SK-N-SH (cell line): ENCODE measurements at regions not wholly inside any gene's neighbourhood (a gene's known extent, or its start where the extent isn't known, plus 50 kb on each side); places are given as distances from the start of the nearest gene placed in this dataset.
A peak's percentile ranks its signal among the peaks of the same experiment; 100 is the strongest.

Source experiments
- CTCF ChIA-PET: fragments of 300-600, 350-600 bp; formaldehyde crosslinking; extraction: SDS; loops from one replicate; lab custom pipeline; 2021; lab: Yijun Ruan, JAX
- POLR2A ChIA-PET: fragments of 350-600 bp; sonication (Branson Sonifier 250); formaldehyde crosslinking; extraction: SDS; loops from one replicate; lab custom pipeline; 2020; ENCODE audit warnings: antibody characterized with exemption, inconsistent platforms; lab: Yijun Ruan, JAX
- DNase-seq: peaks from one replicate; pipeline ENCODE4 v3.0.0; 2012
- H2AFZ ChIP-seq: fragments of 200-600 bp; sonication (generic); 2 replicates; pipeline ENCODE4 v1.8.1; 2016; ENCODE audit warnings: antibody characterized with exemption, mild to moderate bottlenecking, low read depth
- H3F3A ChIP-seq: fragments of 200-600 bp; sonication (generic); replicated peaks from 2 replicates; pipeline ENCODE3; 2016; ENCODE audit warnings: antibody characterized with exemption, mild to moderate bottlenecking; ENCODE audit not compliant: insufficient read depth
- H3K27ac ChIP-seq, 2 experiments: fragments of 200-500 bp in 1 of 2; fragments of 200-600 bp in 1 of 2; sonication (Bioruptor generic) in 1 of 2; sonication (generic), shearing (Covaris generic) in 1 of 2; 2 replicates each; pipeline versions ENCODE4 v1.5.1 to v1.6.1; 2014 to 2016; ENCODE audit warnings: low read depth in 2 of 2, inconsistent platforms in 1 of 2, low read length in 1 of 2, mild to moderate bottlenecking in 1 of 2, mixed read lengths in 1 of 2
- H3K27me3 ChIP-seq: fragments of 200-600 bp; sonication (generic), shearing (Covaris generic); 2 replicates; pipeline ENCODE4 v1.6.1; 2016; ENCODE audit warnings: mixed run types; ENCODE audit not compliant: insufficient read depth
- H3K36me3 ChIP-seq, 2 experiments: fragments of 200-500 bp in 1 of 2; fragments of 200-600 bp in 1 of 2; sonication (Bioruptor generic) in 1 of 2; sonication (generic) in 1 of 2; replicated peaks in 1 of 2; 2 replicates each; pipeline versions ENCODE3 to v1.5.1; 2014 to 2016; ENCODE audit warnings: low read length in 1 of 2, mild to moderate bottlenecking in 1 of 2; ENCODE audit not compliant: insufficient read depth in 2 of 2, control insufficient read depth in 1 of 2
- H3K4me1 ChIP-seq, 2 experiments: fragments of 200-500 bp in 1 of 2; fragments of 200-600 bp in 1 of 2; sonication (Bioruptor generic) in 1 of 2; sonication (generic), shearing (Covaris generic) in 1 of 2; 2 replicates each; pipeline versions ENCODE4 v1.5.1 to v1.6.1; 2014 to 2016; ENCODE audit warnings: low read depth in 1 of 2, low read length in 1 of 2, mixed run types in 1 of 2; ENCODE audit not compliant: insufficient read depth in 2 of 2, control insufficient read depth in 1 of 2
- H3K4me2 ChIP-seq: fragments of 200-600 bp; sonication (generic), shearing (Covaris generic); 2 replicates; pipeline ENCODE4 v1.6.1; 2017; ENCODE audit warnings: mixed run types
- H3K4me3 ChIP-seq, 2 experiments: fragments of 200-500 bp in 1 of 2; fragments of 200-600 bp in 1 of 2; sonication (Bioruptor generic) in 1 of 2; sonication (generic), shearing (Covaris generic) in 1 of 2; 2 replicates each; pipeline versions ENCODE4 v1.5.1 to v1.8.1; 2014 to 2016; ENCODE audit warnings: low read depth in 2 of 2, inconsistent platforms in 1 of 2, low read length in 1 of 2, mild to moderate bottlenecking in 1 of 2, mixed read lengths in 1 of 2, moderate library complexity in 1 of 2
- H3K79me2 ChIP-seq: fragments of 200-600 bp; sonication (generic); 2 replicates; pipeline ENCODE4 v1.8.1; 2017; ENCODE audit warnings: mild to moderate bottlenecking; ENCODE audit not compliant: insufficient read depth
- H3K9ac ChIP-seq: fragments of 200-600 bp; sonication (generic); 2 replicates; pipeline ENCODE4 v1.6.1; 2017; ENCODE audit warnings: mixed run types
- H3K9me2 ChIP-seq: fragments of 200-600 bp; sonication (generic); 2 replicates; pipeline ENCODE4 v1.6.1; 2017; ENCODE audit warnings: mixed run types
- H3K9me3 ChIP-seq: fragments of 200-600 bp; sonication (generic); 2 replicates; pipeline ENCODE4 v1.6.1; 2017; ENCODE audit warnings: mixed run types, mild to moderate bottlenecking, moderate library complexity
- H4K20me1 ChIP-seq: fragments of 200-600 bp; sonication (generic); 2 replicates; pipeline ENCODE4 v1.6.1; 2017; ENCODE audit warnings: mild to moderate bottlenecking, mixed run types; ENCODE audit not compliant: insufficient read depth
- CHD2 ChIP-seq: fragments of 150-350 bp; IDR thresholded peaks from 2 replicates; pipeline ENCODE4 v1.6.1; 2018; ENCODE audit warnings: low read length; ENCODE audit not compliant: partially characterized antibody
- CTCF ChIP-seq: fragments of 200-600 bp; sonication (generic); IDR thresholded peaks from 2 replicates; pipeline ENCODE4 v1.6.1; 2017; ENCODE audit warnings: antibody characterized with exemption, mild to moderate bottlenecking, moderate library complexity
- FOSL2 ChIP-seq: IDR thresholded peaks from 2 replicates; pipeline ENCODE4 v1.4.0; 2012; ENCODE audit warnings: low read depth, mild to moderate bottlenecking, moderate library complexity, borderline replicate concordance
- FOXM1 ChIP-seq: IDR thresholded peaks from 2 replicates; pipeline ENCODE4 v1.4.0; 2012; ENCODE audit warnings: low read depth, mild to moderate bottlenecking
- GATA2 ChIP-seq: sonication (generic); formaldehyde crosslinking; IDR thresholded peaks from 2 replicates; pipeline ENCODE4 v1.5.0; 2020; ENCODE audit warnings: mild to moderate bottlenecking, missing genetic modification reagents
- IRF3 ChIP-seq: fragments of 150-350 bp; IDR thresholded peaks from 2 replicates; pipeline ENCODE4 v1.6.1; 2016; ENCODE audit warnings: mild to moderate bottlenecking, low read depth, low read length
- JUND ChIP-seq: IDR thresholded peaks from 2 replicates; pipeline ENCODE4 v1.4.0; 2012
- MEF2A ChIP-seq: IDR thresholded peaks from 2 replicates; pipeline ENCODE4 v1.4.0; 2012; ENCODE audit warnings: low read depth, borderline replicate concordance
- NFIC ChIP-seq: IDR thresholded peaks from 2 replicates; pipeline ENCODE4 v1.4.0; 2012; ENCODE audit warnings: borderline replicate concordance
- POLR2AphosphoS5 ChIP-seq: IDR thresholded peaks from 2 replicates; pipeline ENCODE4 v1.6.1; 2012; ENCODE audit warnings: low read depth, low read length
- RAD21 ChIP-seq: IDR thresholded peaks from 2 replicates; pipeline ENCODE4 v1.6.1; 2012; ENCODE audit warnings: mild to moderate bottlenecking, low read length
- RXRA ChIP-seq: IDR thresholded peaks from 2 replicates; pipeline ENCODE4 v1.4.0; 2012; ENCODE audit warnings: low read depth, mild to moderate bottlenecking, borderline replicate concordance
- SMC3 ChIP-seq: IDR thresholded peaks from 2 replicates; pipeline ENCODE4 v1.6.1; 2012; ENCODE audit warnings: low read depth, low read length, improper control_type of control experiment
- TAF1 ChIP-seq: IDR thresholded peaks from 2 replicates; pipeline ENCODE4 v1.6.1; 2012; ENCODE audit warnings: low read depth, mild to moderate bottlenecking, low read length, moderate library complexity, borderline replicate concordance
- USF1 ChIP-seq: IDR thresholded peaks from 2 replicates; pipeline ENCODE4 v1.4.0; 2012; ENCODE audit warnings: low read depth, borderline replicate concordance
- whole genome bisulfite sequencing: methylation state at CpG from one replicate; pipeline ENCODE4 v1.1.6; 2017; ENCODE audit warnings: low lambda C conversion rate; 5-methylcytosine and 5-hydroxymethylcytosine counted together
- TF ChIP-seq, protein P1 (sequence below): fragments of 150-350 bp; IDR thresholded peaks from 2 replicates; pipeline ENCODE4 v1.6.1; 2017; ENCODE audit warnings: antibody characterized with exemption, low read length, low read depth, borderline replicate concordance

DNA sequence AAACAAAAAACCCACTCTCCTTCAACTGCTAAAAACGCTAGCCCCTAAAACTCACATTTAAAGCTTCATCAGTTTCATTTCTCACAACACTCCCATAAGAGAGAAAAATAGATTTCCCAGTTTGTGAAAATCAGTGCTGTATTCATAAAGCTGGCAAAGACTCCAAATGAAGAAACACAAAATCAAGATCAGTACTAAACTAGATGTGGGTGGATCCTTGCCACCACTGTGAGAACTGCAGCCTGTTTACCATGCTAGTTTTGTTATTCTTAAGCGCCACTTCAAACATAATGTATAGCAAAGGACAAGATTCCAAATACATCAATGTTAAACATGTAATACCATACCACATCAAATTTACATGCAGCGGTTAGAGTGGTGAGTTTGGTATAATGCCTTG, 104.5 kb upstream of the CCDC150 start (continued):
- TF ChIP-seq, protein P1, sequence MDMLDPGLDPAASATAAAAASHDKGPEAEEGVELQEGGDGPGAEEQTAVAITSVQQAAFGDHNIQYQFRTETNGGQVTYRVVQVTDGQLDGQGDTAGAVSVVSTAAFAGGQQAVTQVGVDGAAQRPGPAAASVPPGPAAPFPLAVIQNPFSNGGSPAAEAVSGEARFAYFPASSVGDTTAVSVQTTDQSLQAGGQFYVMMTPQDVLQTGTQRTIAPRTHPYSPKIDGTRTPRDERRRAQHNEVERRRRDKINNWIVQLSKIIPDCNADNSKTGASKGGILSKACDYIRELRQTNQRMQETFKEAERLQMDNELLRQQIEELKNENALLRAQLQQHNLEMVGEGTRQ, result no peak
- TF ChIP-seq JUND, result no peak
- TF ChIP-seq CTCF, result no peak
- no peak for TF ChIP-seq FOXM1
- no peak for TF ChIP-seq USF1
- TF ChIP-seq CHD2, result no peak
- no peak for TF ChIP-seq RXRA
- TF ChIP-seq POLR2AphosphoS5, result no peak
- TF ChIP-seq FOSL2, result no peak
- no peak for TF ChIP-seq TAF1
- no peak for TF ChIP-seq MEF2A
- no peak for TF ChIP-seq GATA2 (CRISPR knock-in tag)
- no peak for TF ChIP-seq IRF3
- no peak for TF ChIP-seq NFIC

DNA sequence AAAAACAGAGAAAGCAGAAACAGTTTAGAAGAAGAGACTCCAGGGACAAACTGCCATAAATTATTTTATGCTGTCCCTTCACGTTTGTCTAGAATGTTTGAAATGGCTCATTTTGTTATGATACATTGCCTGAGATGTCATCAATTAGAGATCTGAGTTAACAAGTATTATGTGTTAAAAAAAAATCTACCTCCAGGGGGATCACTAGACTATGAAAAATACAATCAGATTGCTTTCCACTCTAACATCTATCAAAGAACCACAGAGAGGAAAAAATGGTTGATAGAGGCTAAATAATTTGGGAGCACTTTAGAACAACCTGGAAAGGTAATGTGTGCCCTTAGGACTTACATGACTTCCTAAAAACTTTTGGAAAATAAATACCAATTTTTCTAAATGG, 103.8 kb upstream of the CCDC150 start:
- Histone ChIP-seq H3K4me1 (peaks cover 0 to 5% of the 10 kb centered on the region in 2 experiments; a peak in 2 of 4 replicates), H3K27me3 (no peaks in the 10 kb centered on the region), H3K36me3 (no peaks in the 10 kb centered on the region), H4K20me1 (no peaks in the 10 kb centered on the region), H3K4me3 (no peak overlapping the region), H3K27ac (no peak overlapping the region), H3K9me2 (no peaks in the 10 kb centered on the region), H3K9ac (no peak overlapping the region), H3K4me2 (no peak overlapping the region), H3K9me3 (no peaks in the 10 kb centered on the region), H3F3A (no peaks in the 10 kb centered on the region), H3K79me2 (no peaks in the 10 kb centered on the region; the same call in 1 of the 2 replicates), H2AFZ (no peak overlapping the region)
- 13% methylated on average over 1 of the region's 1 CpG for WGBS
- no peak for TF ChIP-seq MEF2A
- TF ChIP-seq CTCF, result peak; percentile 42
- TF ChIP-seq RAD21, result peak; percentile 51
- peak; percentile 32 for TF ChIP-seq SMC3
- no peak for TF ChIP-seq FOSL2
- ChIA-PET POLR2A (no interaction called here), CTCF (no interaction called here)
- no peak for DNase-seq
